SHP77 (cell line): ENCODE measurements at regions not wholly inside any gene's neighbourhood (a gene's known extent, or its start where the extent isn't known, plus 50 kb on each side); places are given as distances from the start of the nearest gene placed in this dataset.
A peak's percentile ranks its signal among the peaks of the same experiment; 100 is the strongest.

ENCODE experiments used
- DNase-seq, 2 experiments: peaks; one replicate each; lab custom pipeline; 2025; lab: John Stamatoyannopoulos, UW

DNA sequence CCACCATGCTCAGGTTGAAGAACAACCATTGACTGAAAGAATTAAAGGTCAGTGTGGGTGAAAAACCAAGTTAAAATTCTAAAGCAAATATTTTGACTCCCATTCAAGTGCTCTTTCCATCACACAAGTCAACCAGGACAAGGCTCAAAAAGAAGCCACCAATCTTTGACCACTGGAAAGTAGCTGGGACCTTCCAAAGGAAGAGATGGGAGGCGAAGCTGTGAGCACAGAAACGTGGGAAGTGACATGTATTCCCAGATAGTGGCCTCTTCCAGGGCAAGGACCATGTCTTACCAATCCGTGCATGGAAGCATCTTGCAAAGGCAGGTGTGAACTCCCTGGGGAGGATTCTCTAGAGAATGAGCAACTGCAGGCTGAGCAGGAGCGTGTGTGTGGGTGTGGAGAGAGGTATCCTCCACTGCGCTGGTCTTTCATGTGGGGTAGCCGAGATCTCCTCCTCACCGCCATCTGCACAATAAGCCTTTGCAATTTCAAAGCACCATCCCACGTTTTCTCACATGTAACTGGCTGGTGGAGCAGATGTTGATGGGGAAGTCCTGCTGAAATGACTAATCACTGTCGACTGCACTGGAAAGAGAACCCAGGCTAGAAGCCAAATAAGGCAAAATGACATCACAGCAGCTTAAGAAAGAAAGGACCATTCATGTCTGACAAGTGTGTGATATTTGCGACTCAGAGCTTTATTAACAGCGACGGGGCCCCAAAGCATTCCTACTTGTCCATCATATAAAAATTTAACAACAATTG is 189.4 kb upstream of the RREB1 start:
- DNase-seq = peak in 1 of 2 experiments; percentile 9

DNA sequence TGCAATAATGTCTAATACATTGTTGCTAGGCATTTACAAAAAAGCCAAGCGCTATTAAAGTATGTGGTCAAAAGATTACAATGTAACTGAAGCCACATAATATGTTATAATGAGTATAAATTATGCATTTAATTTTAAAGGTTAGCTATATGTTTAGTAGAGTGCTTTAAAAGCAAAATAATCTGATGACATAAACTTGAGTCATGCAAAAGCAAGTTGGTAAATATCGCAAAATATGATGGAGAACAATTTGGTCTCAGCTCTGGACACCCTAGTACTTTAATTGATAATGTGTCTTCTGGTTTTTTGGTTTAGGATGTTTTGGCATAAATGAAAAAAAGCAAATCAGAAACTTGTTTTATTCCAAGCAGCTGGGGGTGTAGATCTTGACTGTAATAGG is 188.6 kb upstream of the RREB1 start:
- no peak for DNase-seq

DNA sequence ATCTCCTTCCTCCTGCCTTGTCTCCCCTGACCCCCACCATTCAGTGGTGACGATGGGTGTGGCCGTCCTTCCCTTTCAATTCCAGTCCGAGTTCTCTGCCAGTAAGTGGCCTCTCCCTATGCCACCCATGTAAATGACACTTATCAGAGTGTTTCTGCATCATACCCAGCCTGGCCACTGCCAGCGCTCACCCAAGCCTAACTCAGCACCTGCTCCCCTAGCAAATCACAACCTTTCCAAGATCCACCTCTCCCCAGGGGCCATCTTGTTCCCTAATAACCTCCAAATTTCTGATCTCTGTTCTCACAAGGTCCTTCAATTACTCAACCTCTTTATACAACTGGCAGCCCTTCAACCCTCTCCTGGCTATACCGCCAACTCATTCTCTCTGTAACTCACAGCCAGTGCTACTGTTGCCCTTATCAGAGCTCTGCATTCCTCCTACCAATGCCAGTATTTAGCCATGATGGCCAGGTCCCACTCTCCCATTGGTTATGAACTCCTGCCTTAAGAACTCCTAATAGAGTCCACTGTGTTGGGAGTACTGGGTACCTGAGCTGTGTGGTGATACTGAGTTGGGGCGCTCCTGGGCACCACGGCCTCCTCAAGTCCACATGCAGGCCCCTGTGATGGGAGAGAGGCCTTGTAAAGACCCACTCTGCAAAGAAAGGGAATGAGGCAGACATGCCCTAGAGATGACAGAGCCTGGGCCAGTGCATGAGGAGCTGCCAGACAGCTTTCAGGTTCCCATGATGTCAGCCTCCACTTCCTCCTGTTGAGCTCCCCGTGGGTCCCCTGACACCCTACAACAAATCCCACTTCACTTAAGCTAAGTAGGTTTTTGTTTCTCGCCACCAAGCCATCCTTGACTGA is 187.4 kb upstream of the RREB1 start:
- DNase-seq = no peak

- DNase-seq = no peak
These were observed 186.8 kb upstream of the RREB1 start for GRCh38 chr6:6920987-6921313.

- no peak for DNase-seq
These were observed 185.6 kb upstream of the RREB1 start for GRCh38 chr6:6922166-6922565.

GRCh38 chr6:6923605-6924004 is 184.2 kb upstream of the RREB1 start:
- DNase-seq = no peak

GRCh38 chr6:6924708-6925107 is 183.1 kb upstream of the RREB1 start:
- DNase-seq = no peak

DNA sequence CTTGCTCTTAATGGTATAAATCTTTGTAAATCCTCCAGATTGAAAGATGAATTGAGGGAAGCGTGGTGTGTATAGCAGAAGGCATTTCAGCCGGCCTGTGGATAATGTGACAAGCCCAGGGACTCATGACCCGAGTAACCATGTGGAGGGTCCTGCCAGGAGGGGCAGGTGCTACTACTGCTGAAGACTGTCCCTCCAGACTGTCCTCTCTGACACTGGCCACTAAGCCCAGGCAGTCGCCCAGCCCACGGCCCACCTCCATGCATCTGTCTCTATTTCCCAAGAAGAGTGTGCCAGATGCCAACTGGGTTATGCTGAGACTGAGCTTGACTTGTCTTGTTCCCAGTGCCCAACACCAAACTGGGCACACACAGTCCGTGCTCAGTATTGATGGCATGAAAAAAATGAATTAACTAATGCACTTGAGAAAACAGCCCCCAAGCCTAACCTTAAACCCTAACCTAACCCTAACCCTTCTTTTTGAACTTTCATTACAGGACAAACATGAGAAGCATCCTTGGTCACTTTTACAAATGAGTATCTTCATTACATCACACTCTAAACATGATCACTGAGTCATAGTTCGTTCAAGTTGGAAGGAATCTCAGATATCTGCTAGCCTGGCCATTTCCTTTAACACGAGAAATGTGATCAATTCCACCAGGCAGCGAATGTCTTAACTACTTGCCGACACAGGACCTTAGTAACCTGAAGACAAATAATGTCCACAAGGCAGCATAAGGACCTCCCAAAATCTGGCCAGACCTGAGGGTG is 182.2 kb upstream of the RREB1 start:
- no peak for DNase-seq

DNA sequence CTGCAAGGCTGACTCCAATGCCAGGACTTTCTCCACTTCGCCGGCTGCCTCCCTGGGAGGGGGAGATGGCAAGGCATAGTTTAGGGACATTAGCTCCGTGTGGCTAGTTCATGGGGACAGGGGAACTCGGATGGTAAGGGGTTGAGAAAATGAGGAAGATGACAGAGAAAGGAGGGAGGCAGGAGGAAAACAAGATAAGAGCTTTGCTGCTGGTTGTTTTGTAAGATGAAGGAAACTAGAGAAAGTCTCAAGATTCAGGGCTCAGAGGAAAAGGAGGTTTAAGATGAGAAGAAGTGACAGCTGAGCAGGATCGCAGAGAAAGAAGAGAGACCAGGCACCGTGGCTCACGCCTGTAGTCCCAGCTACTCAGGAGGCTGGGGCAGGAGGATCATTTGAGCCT is 180.9 kb upstream of the RREB1 start:
- DNase-seq = no peak

DNA sequence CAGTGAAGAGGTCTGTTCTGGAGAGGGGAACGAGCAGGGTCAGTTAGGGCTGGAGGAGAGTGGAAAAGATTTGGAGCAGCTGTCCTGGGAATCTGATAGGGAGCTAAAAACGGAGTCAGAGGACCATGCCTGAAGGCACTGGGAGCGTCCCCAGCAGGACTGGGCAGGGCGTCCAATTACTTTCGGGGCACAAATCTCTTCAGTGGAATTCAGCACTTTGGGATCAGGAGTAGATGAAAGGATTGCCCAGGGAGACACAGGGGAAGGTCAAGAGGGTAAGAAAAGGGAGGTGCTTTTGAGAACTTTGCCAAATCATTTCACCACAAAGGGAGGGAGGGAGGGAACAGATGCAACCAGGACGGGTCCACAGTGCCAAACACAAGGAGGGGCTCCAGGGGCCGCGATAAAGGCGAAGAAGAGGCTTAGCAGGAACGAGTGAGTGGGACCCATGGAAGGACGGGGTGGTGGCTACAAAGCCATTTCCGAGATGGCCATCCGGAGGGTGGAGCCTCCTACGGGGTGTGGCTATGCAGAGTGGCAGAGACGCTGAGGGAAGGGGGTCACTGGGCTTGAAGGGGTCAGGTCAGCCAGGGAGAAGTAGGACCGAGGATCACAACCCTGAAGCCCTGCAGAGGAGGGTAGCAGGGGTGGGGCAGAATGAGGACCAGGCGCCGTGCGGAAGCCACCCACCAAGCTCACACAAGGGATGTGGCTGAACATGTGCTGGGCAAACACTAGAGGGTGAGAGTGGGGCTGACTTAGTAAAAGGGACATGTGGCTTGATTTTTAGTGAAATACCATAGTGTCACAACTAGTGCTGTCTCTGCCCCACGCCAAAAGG is 180.0 kb upstream of the RREB1 start:
- no peak for DNase-seq

- DNase-seq = peak in 1 of 2 experiments; percentile 20
These were observed 177.4 kb upstream of the RREB1 start for GRCh38 chr6:6930223-6930880.

GRCh38 chr6:6931071-6932025 is 176.4 kb upstream of the RREB1 start:
- no peak for DNase-seq

GRCh38 chr6:6932341-6932740 is 175.4 kb upstream of the RREB1 start:
- no peak for DNase-seq

GRCh38 chr6:6932968-6933367 is 174.8 kb upstream of the RREB1 start:
- DNase-seq = no peak

DNA sequence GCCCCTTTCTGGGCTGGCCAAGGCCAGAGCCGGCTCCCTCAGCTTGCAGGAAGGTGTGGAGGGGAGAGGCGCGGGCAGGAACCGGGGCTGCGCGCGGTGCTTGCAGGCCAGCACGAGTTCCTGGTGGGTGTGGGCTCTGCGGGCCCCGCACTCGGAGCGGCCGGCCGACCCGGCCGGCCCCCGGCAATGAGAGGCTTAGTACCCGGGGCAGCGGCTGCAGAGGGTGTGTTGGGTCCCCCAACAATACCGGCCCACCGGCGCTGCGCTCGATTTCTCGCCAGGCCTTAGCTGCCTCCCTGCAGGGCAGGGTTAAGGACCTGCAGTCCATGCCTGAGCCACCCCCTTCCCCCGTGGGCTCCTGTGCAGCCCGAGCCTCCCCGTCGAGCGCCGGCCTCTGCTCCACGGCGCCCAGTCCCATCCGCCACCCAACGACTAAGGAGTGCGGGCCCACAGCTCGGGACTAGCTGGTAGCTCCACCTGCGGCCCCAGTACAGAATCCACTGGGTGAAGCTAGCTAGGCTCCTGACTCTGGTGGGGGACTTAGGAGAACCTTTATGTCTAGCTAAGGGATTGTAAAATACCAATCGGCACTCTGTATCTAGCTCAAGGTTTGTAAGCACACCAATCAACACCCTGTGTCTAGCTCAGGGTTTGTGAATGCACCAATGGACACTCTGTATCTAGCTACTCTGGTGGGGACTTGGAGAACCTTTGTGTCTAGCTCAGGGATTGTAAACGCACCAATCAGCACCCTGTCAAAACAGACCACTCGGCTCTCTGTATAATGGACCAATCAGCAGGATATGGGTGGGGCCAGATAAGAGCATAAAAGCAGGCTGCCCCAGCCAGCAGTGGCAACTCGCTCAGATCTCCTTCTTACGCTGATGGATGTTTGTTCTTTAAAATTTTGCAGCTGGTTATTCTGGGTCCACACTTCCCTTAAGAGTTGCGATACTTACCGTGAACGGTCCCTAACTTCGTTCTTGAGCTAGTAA is 167.4 kb upstream of the RREB1 start:
- no peak for DNase-seq

- DNase-seq = no peak
These were observed 166.6 kb upstream of the RREB1 start for GRCh38 chr6:6941201-6941600.

- no peak for DNase-seq
These were observed 165.7 kb upstream of the RREB1 start for GRCh38 chr6:6942091-6942490.

DNA sequence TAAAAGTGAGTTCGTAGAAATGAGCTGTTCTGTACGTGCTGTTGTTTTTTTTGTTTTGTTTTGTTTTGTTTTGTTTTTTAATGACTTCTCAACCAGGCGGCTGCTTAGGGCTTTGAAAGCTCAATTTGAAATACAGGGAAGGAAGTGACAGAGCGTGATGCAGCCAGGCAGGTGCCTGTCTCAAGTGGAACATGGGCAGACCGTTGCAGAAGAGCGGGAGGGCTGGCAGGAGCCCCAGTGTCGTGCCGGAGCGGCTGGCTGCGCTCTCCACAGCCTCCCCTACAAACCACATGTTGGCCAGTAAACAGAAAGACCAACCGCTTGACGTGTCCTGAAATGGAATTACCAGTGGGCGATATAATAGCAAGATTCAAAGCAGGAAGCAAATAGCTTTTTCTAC is 164.9 kb upstream of the RREB1 start:
- peak; percentile 90 to 91 for DNase-seq

DNA sequence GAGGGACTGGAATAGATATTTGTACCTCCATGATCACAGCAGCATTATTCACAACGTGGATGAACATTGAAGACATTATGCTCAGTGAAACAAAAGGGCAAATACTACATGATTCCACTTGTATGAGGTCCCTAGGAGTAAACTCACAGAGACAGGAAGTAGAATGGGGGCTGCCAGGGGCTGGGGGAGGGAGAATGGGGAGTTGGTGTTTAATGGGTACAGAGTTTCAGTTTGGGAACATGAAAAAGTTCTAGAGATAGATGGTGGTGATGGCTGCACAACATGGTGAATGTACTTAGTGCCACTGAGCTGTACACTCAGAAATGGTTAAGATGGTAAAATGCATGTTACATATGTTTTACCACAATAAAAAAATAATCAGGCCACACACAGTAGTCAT is 164.3 kb upstream of the RREB1 start:
- DNase-seq = no peak
